OCI-LY3 (cell line): ENCODE measurements at regions not wholly inside any gene's neighbourhood (a gene's known extent, or its start where the extent isn't known, plus 50 kb on each side); places are given as distances from the start of the nearest gene placed in this dataset.

Experiments
- CTCF ChIP-seq: fragments of 200-600, 300-600 bp; sonication (generic); IDR thresholded peaks from 2 replicates; pipeline ENCODE4 v1.5.1; 2014; ENCODE audit warnings: antibody characterized with exemption, low read length, low read depth
- EZH2phosphoT487 ChIP-seq: fragments of 200-600 bp; shearing (Covaris generic); IDR thresholded peaks from 2 replicates; pipeline ENCODE4 v1.6.1; 2018; ENCODE audit warnings: antibody characterized with exemption, mixed run types, low read depth

GRCh38 chr19:14265290-14266036 is 59.5 kb upstream of the ADGRL1 start:
- TF ChIP-seq CTCF (no peak), EZH2phosphoT487 (no peak)
